Fibroblast of skin of abdomen (primary cell): ENCODE measurements at regions not wholly inside any gene's neighbourhood (a gene's known extent, or its start where the extent isn't known, plus 50 kb on each side); places are given as distances from the start of the nearest gene placed in this dataset.
A peak's percentile ranks its signal among the peaks of the same experiment; 100 is the strongest.
"Not testable (repeated sequence)": the region's sequence is repeated elsewhere in the genome, so short reads cannot be mapped to it uniquely, and the experiment has no call there.

Source experiments
- DNase-seq: peaks from one replicate; pipeline ENCODE4 v3.0.0-alpha.2; 2013

DNA sequence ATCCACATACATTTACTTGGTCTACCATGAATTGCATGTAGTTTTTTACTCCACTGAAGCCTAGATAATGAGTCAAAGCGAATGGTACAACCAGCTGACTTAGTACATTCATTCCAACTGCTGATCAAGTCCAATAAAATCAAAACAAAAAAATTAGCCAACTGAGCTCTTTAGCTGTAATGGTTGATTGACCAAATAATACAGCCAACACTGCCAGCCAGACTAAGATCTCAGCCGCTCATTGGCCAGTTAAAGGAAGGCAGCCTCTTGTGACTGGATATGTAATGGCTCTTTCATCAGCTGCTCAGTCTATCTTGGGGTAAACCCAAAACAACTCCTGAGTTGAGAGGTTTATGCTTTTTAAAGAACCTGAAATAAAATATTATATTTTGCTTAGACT is 204.3 kb upstream of the RSPO3 start:
- DNase-seq, result no peak

DNA sequence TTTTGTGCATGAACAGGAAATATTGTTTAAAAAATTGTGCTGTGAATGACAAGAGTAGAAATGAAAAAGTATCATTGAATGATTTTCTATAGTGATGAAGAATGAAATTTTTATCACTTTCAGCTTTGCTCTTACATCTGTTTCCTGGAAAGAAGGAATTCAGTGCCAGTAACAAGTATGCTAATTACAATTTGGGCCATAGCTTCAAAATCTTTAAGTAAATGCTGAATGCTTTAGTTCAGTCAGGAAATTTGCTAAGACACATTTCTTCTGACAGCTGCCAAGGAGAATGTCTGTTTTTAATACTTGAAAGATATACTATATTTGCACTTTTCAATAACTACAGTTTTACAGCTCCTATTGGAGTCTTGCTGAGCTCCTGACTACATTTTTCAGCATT is 203.7 kb upstream of the RSPO3 start:
- no peak for DNase-seq

DNA sequence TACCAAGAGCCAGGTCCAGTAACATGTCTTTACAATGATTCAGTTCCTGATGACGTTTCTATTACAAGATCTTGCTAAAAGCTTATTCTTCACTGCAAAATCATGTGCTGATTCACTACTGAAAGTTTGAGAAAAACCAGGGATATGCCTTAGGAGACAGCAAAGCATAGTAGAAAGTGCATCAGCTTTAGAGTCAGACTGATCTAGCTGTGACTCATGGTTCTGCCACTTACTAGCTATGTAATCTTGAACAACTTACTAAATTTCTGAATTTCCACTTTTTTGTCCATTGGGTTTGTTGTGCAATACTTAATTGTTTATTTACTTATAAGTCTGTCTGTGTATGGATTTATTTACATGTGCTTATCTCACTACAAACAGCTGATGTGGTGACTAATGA is 198.5 kb upstream of the RSPO3 start:
- peak; percentile 96 for DNase-seq

DNA sequence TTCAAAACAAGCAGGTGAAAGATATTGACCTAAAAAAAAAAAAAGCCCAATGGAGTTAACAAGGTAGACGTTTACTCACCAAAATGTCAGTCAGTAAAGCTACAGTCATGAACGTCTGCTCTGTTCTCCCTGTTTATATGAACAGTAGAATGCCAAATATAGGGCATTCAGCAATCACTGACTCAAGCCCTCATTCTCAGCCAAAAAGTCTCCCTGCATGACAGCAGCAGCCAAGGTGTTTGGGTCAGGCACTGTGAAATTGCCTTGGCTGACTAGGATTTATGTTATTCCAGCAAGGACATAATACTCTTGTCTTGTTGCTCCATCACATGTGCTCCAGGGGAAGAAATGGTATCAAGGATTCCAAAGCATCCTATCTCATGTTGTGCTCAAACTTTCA is 194.7 kb upstream of the RSPO3 start:
- no peak for DNase-seq

DNA sequence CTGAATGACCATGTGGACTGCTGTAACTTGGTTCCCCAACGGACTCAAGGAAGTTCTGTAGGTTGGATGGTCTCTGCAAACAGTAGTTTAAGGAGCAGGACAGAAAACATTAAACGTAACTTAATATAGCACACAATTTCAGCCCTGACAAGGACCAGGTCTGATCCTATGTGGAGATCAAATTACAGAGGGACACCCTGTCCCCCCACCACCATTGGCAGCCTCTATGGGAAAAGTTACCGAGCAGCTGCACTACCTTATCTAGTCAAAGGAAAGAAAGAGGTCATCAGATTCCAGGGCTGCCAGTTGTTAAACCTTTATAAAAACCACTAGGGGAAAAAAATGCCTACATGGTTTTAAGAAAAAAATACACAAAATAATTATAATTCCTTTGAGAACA is 191.5 kb upstream of the RSPO3 start:
- no peak for DNase-seq

DNA sequence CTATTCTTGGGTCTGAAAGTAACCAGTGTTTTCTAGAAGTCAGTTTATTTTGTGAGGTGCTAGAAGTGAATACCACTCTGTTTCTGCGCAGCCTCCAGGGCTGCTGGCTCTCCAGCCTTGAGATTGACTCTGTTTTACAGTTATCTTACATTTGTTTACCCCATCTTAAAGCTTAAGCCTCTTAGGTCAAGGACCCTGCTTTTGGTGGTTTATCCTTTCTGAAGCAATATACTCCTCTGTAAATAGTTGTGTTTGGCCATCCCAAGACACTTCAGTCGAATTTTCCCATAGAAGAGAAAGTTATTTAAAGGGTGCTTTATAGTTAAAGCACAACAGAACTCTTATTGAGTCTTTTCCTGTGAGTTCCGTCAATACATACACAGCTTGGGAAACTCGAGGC is 190.6 kb upstream of the RSPO3 start:
- DNase-seq, result no peak

DNA sequence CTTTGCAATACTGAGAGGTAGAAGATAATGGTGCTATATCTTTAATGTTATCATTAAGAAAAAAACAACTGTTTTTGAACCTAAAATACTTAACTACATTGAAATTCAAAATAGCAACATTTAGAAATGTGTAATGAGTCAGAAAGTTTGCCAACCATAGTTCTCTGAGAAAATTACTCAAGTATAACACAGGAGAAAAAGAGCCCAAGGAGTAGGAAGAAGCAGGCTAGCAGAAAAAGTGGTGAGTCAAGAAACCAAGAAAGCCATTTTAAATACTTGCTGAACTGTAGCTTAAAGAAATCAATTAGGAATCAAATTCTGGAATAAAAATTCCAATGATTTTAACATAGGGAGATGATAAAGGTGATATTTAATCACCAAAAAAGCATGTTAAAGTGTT is 181.0 kb upstream of the RSPO3 start:
- DNase-seq, result no peak

DNA sequence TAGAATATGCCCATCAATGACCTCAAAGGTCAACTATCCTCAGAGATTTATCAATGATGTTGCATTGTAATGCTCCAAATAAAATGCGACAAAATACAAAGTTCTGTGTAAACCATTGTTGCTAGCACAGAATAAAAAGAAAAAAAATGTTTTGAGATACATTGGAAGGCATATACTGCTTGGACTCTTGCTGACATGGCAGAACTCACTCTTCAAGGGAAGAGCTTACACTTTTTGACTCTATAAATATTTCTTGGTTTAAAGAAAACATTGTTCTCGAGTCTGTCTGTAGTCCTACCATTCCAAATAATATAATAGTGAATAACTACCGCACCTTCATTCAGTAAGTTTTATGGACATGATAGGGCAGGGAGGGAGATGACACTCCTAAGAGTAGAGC is 178.7 kb upstream of the RSPO3 start:
- DNase-seq, result no peak

DNA sequence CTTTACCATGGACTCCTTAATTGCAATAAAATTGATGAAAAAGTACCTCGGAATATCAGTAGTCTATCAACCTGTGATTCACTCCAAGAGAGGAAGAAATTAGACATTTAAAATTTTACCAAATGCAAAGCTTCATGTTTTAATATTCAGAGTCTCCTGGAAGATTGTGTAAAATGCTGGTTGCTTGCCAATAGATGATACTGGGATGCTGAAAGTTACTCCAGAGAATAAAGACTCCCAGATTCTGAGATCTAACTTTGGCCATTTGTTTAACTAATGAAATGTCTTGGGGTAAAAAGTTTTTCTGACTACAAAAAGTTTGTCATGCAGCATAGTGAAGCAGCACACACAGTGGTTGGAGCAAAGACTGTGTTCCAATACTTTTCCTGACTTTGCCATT is 176.7 kb upstream of the RSPO3 start:
- DNase-seq, result no peak

DNA sequence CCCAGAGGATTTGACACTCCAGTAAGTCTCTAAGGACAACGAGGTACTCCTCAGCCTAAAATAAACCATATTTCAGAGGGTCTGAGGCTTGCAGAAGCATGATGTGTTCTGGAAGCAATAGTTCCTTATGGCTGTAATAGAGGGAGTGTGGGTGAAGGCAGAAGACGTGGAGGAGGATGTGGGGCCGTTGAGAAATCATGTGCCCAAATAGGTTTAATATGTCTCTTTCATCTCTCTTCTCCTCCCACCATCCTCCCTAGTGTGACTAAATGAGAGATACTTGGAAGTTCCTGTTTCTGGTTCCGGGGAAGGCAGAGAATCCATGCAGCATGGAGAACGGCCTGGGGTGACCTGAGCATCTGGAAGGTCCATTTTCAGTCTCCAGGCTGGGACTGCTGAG is 174.0 kb upstream of the RSPO3 start:
- DNase-seq, result no peak

DNA sequence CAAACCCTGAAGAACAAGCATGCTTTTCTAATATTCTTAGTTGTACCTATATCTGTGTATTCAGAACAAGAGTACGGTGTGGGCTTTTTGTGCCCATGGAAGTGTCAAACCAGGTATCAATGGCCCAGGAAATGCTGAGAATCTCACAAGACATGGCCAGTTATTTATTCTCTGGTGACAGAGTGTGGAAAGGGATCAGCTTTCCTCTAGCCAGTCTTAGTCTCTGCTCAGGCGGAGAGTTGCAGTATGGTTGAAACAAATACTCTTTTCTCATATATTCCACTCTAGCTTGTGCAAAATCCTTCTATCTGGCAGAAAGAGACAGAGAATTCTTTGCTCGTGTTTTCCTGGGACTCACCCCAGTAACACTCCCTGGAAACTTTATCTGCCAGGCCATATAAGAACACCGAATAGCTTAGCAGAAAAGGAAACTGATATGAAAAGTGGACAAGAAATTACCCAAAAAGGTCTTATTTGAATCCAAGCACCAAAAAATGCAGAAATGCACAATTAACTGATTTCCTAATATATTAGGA is 173.3 kb upstream of the RSPO3 start:
- no peak for DNase-seq

DNA sequence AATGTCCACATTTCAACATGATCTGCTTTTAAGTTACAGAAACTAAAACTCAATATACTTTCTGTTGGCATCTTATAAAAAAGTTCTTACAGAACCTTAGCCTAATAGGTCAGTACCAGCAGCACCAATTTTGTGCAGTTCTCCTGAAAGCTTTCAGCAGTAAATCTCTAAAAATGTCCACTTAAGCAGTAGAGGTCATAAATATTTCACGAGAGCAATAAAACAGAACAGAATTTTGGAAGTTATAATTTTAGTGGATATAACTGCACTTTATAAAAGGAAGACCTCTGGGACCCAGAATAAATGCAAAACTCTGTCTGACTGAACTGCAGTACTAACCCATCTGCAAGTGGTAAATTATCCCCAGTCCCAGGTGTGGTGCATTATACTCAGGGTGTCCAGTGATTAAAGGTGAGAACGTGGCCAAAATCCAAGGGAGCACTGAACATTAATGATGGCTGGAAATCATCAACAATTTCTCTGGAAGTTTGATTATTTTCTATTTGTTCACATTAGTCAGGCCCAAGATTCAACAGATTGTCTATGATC is 172.6 kb upstream of the RSPO3 start:
- DNase-seq, result no peak

DNA sequence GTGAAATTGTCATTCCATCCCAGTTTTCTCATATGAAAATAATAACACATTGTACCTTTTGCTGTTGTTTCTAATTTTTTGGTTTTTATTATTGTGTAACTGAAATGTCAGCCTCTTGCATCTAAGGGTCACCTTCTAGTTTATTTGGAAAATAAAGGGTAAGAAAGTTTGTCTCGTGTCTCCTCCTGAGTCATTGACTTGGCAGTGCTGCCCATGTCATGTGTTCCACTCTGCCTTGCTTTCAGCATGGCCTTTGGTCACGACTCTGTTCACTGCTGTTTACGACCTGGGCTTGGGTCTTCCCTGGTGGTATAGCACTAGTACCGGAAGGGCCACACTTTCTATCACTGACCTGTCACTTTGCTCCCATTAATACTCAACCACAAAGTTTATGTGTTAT is 171.4 kb upstream of the RSPO3 start:
- DNase-seq, result no peak

DNA sequence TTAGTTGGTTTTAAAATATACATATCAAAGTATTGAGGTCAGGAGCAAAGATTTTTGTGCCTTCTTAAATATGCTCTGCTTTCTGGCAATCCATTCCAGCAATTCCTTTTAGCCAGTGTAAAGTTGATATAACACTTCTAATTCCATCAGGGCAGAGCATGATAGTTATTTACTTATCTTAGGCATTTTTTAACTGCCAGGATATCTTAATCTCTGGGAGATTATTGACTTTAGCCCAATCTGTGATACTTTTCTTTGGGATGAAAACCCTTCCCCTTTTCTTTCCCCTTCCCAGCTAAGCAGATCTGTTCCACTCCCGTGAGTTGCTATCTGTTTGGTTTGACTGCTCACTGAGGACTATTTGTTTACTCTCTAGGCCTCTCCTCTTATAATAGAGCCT is 168.7 kb upstream of the RSPO3 start:
- no peak for DNase-seq

DNA sequence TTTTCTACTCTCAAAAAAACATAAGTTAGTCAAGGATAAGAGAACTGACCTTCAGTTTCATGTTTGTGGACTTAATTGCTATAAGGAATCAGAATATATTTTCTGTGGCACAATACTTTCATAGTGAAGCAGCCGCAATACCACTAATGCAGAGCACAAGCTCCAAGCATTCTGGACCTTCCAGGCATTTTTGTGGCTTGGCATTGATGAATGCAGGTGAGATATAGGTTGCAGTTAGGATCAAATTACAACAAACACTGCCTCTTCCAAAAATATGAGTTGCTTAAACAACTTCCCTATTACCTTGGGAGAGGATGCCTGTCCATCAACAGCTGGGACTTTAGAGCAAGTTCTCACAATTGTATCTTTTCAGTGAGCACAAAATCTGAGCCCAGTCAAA is 162.8 kb upstream of the RSPO3 start:
- DNase-seq, result no peak

DNA sequence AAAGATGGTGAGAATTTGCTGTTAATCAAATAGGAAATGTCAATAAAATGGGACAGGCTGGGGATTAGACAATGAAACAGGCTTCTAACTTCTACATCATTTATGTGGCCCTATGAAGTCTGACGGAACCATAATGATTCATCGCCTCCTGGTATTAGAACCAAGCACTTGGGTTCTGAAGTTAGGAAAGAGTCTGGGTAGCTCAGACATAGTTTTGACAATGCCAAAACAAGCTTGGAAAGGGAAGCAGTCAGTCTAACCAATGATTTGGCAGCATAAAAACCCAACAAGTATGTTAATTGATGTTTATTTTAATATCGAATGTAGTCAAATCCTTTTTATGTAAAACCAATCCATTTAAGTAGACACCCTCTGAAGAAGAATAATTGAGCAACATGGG is 160.8 kb upstream of the RSPO3 start:
- no peak for DNase-seq

DNA sequence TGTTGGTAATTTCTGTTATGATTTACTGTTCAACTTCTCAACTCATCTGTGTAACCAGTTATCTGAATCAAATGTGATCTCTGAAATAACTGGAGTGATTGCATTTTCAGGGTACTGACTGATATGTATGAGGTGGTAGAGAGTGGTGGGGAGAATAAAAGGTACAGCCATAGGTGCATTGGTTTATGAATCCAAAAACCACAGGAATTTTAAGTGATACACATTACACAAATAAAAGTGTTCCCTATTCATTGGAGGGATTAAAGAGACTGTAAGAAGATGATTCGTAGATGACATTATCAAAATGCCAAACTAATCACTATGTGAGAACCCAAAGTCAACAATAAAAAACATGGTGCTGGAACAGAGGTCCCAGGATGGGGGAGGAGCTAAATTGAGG is 158.7 kb upstream of the RSPO3 start:
- no peak for DNase-seq

DNA sequence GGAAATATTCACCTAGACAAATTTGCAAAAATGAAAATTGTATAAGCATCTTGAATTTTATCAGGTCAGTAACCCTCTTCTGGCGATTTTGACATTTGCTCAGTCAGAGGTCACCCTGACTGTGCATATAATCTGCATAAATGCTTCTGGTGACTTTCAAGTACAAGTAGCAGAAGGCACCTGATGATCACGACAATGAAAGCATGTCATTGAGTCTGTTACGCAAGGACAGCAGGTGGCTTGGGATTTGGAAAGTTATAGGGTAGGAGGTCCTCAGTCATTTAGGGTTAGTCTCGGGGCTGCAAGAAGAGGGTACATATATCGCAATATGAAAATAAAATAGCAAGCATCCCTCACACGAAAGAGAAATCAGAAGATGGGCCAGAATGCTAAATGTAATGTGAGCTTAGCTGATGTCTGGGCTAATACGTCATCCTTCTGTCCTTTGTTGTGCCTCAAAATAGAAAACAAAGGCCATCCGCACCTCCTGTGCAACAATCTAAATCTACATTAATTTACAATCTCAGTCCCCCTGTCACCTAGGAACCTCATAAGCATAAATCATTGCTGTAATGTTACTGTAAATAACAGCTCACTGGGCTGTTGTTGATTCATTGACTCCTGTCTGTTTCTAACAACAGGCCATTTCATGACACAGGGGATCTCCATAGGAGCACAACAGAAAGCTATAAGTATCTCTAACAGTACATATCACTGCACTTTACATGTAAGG is 155.2 kb upstream of the RSPO3 start:
- DNase-seq, result no peak

DNA sequence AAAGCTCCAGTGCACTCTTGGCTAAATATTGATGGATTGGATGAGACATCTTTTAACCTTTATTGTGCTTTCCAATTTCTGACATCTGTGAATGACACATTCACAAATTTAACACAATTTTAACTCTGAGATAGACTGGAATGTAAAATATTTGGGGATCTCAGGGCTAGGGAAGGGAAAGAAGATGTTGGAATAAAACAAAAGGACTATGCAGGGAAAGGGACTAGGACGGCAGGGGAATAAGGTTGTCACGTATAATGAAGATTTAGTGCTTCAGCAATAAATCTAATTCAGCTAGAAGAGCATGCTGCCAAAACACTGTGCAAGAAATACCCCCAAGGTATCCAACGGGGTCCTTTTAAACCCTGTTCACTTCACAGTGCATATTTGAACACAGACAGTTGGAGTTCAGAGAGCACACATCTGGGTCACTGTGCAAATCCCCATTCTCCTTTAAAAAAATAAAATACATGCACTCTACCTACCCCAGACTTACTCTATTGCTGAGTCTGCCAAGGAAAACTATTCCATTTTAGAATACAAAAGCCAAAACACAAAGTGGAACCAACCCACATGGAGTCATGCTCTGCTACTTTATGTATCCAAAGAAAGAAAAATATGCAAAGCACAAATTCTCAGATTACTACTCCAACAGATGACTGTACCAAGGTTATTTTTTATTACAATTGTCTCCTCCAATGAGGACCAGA is 151.0 kb upstream of the RSPO3 start:
- DNase-seq, result peak; percentile 5

DNA sequence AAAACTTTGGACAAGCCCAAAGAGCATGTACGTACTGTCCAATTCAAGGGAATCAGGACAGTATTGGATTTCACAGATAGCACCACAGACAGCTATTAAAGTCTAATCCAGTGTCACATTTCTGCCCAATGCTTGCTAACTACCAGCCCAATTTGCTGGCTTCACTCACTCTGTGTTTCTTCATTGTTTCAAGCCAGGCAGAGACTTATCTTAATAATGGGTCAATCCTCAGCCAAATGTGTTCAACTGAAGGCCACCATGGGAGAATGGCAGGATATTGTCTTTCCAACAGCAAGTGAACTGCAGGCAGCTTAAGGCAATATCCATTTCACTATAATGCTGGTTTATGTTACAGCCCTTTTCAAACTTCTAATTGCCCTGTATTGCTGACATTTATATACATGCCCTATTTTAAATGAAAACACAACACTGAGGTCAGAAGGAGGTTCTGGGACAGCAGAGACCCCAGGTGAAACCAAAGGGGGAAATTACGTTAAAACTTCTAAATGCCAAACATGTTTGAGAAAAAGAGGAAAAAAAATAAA is 142.1 kb upstream of the RSPO3 start:
- DNase-seq, result no peak

DNA sequence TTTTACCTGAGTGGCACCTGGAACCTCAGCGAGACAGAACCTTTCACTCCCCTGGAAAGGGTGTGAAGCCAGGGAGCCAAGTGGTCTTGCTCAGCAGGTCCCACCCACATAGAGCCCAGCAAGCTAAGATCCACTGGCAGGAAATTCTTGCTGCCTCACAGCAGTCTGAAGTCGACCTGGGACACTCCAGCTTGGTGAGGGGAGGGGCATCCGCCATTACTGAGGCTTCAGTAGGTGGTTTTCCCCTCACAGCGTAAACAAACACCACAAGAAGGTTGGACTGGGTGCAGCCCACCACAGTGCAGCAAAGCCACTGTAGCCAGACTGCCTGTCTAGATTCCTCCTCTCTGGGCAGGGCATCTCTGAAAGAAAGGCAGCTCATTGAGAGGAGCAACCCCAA is 134.7 kb upstream of the RSPO3 start:
- DNase-seq, result no peak

DNA sequence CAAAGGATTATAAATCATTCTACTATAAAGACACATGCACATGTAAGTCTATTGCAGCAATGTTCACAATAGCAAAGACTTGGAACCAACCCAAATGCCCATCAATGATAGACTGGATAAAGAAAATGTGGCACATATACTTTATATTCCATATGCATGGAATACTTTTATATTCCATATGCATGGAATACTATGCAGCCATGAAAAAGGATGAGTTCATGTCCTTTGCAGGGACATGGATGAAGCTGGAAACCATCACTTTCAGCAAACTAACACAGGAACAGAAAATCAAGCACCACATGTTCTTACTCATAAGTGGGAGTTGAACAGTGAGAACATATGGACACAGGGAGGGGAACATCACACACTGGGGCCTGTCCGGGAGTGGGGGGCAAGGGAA is 130.3 kb upstream of the RSPO3 start:
- not testable (repeated sequence) for DNase-seq

DNA sequence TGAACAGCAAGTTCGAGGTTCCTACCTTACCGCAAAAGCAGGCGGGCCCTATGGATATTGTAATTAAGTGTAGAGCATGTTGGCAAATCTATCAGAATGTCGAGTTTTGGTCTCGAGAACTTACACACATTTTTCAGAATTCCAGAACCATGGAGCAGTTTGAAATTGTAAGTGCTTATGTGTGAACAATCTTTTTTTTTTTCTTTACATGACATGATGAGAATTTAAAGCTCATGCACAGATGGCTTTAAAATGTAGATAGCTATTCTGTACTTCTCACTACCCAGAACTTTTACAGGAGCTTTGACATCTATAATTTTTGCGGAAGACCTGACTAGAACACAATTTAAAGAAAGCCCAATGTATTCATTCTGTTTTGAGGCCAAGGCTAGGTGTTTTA is 117.8 kb upstream of the RSPO3 start:
- no peak for DNase-seq

DNA sequence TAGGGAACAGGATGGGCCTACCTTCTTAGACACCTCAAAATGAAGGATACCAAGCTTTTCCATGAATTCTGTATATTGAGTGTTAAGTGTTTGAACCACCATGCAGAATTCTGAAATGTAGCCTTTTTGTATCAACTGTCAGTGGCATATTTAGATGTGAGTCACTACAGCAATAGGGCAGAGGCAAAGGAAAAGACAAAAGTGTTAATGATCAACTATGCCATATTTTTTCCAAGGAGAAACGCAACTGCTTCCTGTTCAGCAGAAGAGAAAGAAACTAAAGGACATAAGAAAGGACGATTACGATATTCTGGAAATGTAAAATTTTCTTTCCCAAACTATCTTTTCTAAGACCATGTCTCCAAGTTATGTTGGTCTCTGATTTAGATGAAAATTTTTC is 104.6 kb upstream of the RSPO3 start:
- DNase-seq, result no peak
